H1 (cell line): ENCODE measurements at regions not wholly inside any gene's neighbourhood (a gene's known extent, or its start where the extent isn't known, plus 50 kb on each side); places are given as distances from the start of the nearest gene placed in this dataset.

Experiments
- CTCF ChIA-PET: fragments of 300-600 bp; sonication (Branson Sonifier 250); formaldehyde crosslinking; loops from one replicate; lab custom pipeline; 2021; ENCODE audit not compliant: partially characterized antibody; lab: Charles Lee
- POLR2A ChIA-PET: fragments of 300-600 bp; sonication (Branson Sonifier 250); formaldehyde crosslinking; loops from one replicate; lab custom pipeline; 2021; ENCODE audit warnings: inconsistent platforms; ENCODE audit not compliant: partially characterized antibody; lab: Charles Lee
- DNase-seq, 2 experiments: peaks; one replicate each; pipeline versions ENCODE4 v3.0.0 to v3.0.0-alpha.2; 2010 to 2022; ENCODE audit warnings: low spot score in 2 of 2, low read depth in 1 of 2, mixed read lengths in 1 of 2
- FAIRE-seq: peaks from 2 replicates; lab custom pipeline; 2011; peaks lifted over from hg19 to GRCh38; lab: Jason Lieb, UNC
- H2AFZ ChIP-seq: 2 replicates; pipeline ENCODE4 v1.8.1; 2012; ENCODE audit warnings: low read length, inconsistent platforms
- H2AK5ac ChIP-seq: 2 replicates; pipeline ENCODE4 v1.6.1; 2013; ENCODE audit warnings: low read depth, low read length
- H2BK120ac ChIP-seq: replicated peaks from 2 replicates; pipeline ENCODE3; 2013; ENCODE audit warnings: low read depth, low read length, inconsistent platforms
- H2BK12ac ChIP-seq: 2 replicates; pipeline ENCODE4 v1.6.1; 2013; ENCODE audit warnings: low read depth, low read length
- H2BK15ac ChIP-seq: 2 replicates; pipeline ENCODE4 v1.6.1; 2013; ENCODE audit warnings: low read length
- H2BK20ac ChIP-seq: 2 replicates; pipeline ENCODE4 v1.6.1; 2013; ENCODE audit warnings: low read length
- H2BK5ac ChIP-seq: 2 replicates; pipeline ENCODE4 v1.6.1; 2013; ENCODE audit warnings: low read depth, low read length
- H3K14ac ChIP-seq: 2 replicates; pipeline ENCODE4 v1.6.1; 2013; ENCODE audit warnings: inconsistent platforms; ENCODE audit not compliant: insufficient read length
- H3K18ac ChIP-seq: 2 replicates; pipeline ENCODE4 v1.6.1; 2013; ENCODE audit warnings: low read length; ENCODE audit errors: extremely low read depth
- H3K23ac ChIP-seq: 2 replicates; pipeline ENCODE4 v1.6.1; 2013; ENCODE audit warnings: inconsistent platforms; ENCODE audit not compliant: insufficient read length
- H3K23me2 ChIP-seq: 2 replicates; pipeline ENCODE4 v1.6.1; 2013; ENCODE audit warnings: low read depth, low read length
- H3K27ac ChIP-seq: 2 replicates; pipeline ENCODE4 v1.6.1; 2011; ENCODE audit warnings: low read depth, low read length, inconsistent platforms
- H3K27me3 ChIP-seq, 4 experiments: replicated peaks in 1 of 4; 1 replicate in 1 of 4; 2 replicates in 3 of 4; pipeline versions ENCODE4 v1.6.1 to v1.8.1; 2011 to 2013; ENCODE audit warnings: low read length in 3 of 4, mild to moderate bottlenecking in 3 of 4, inconsistent platforms in 2 of 4, mixed read lengths in 2 of 4, moderate library complexity in 1 of 4; ENCODE audit not compliant: control insufficient read depth in 3 of 4, insufficient read depth in 3 of 4; ENCODE audit errors: extremely low read depth in 1 of 4
- H3K36me3 ChIP-seq, 4 experiments: 2 replicates each; pipeline versions ENCODE4 v1.6.1 to v1.8.1; 2011 to 2013; ENCODE audit warnings: mild to moderate bottlenecking in 4 of 4, low read length in 3 of 4, moderate library complexity in 2 of 4, control low read depth in 1 of 4, inconsistent platforms in 1 of 4; ENCODE audit not compliant: insufficient read depth in 4 of 4, control insufficient read depth in 2 of 4
- H3K4ac ChIP-seq: replicated peaks from 2 replicates; pipeline ENCODE3; 2013; ENCODE audit warnings: low read length, low read depth, mixed read lengths, inconsistent platforms; ENCODE audit not compliant: insufficient read length
- H3K4me1 ChIP-seq, 4 experiments: replicated peaks in 1 of 4; 1 replicate in 1 of 4; 2 replicates in 3 of 4; pipeline versions ENCODE4 v1.6.1 to v1.8.1; 2011 to 2013; ENCODE audit warnings: low read length in 3 of 4, inconsistent platforms in 2 of 4, mixed read lengths in 1 of 4; ENCODE audit not compliant: insufficient read depth in 4 of 4, control insufficient read depth in 3 of 4
- H3K4me2 ChIP-seq, 2 experiments: 2 replicates each; pipeline versions ENCODE4 v1.6.1 to v1.8.1; 2011 to 2013; ENCODE audit warnings: low read depth in 2 of 2, low read length in 2 of 2, control low read depth in 1 of 2, inconsistent platforms in 1 of 2, mild to moderate bottlenecking in 1 of 2; ENCODE audit not compliant: insufficient read depth in 1 of 2
- H3K4me3 ChIP-seq, 4 experiments: fragments of 200-600, 300-600 bp in 1 of 4; sonication (generic), shearing (Covaris generic), sonication (Bioruptor Twin) in 1 of 4; 2 replicates each; pipeline versions ENCODE4 v1.5.1 to v1.8.1; 2011 to 2016; ENCODE audit warnings: low read length in 4 of 4, low read depth in 3 of 4, control low read depth in 2 of 4, inconsistent platforms in 2 of 4, mild to moderate bottlenecking in 2 of 4, mixed read lengths in 1 of 4, moderate library complexity in 1 of 4; ENCODE audit not compliant: insufficient read depth in 2 of 4; ENCODE audit errors: extremely low read depth in 1 of 4
- H3K56ac ChIP-seq: replicated peaks from 2 replicates; pipeline ENCODE3; 2013; ENCODE audit warnings: low read depth, mild to moderate bottlenecking, mixed read lengths, low read length, inconsistent platforms; ENCODE audit not compliant: insufficient read length
- H3K79me1 ChIP-seq: 2 replicates; pipeline ENCODE4 v1.6.1; 2013; ENCODE audit warnings: low read depth, low read length, control low read depth
- H3K79me2 ChIP-seq, 2 experiments: 2 replicates each; pipeline versions ENCODE4 v1.6.1 to v1.8.1; 2012 to 2013; ENCODE audit warnings: low read length in 2 of 2, mild to moderate bottlenecking in 2 of 2, inconsistent platforms in 1 of 2; ENCODE audit not compliant: insufficient read depth in 2 of 2, control insufficient read depth in 1 of 2
- H3K9ac ChIP-seq, 4 experiments: replicated peaks in 1 of 4; 1 replicate in 1 of 4; 2 replicates in 3 of 4; pipeline versions ENCODE4 v1.6.1 to v1.8.1; 2011 to 2013; ENCODE audit warnings: low read depth in 3 of 4, low read length in 3 of 4, control low read depth in 2 of 4, mild to moderate bottlenecking in 2 of 4, moderate library complexity in 2 of 4, inconsistent platforms in 1 of 4; ENCODE audit errors: extremely low read depth in 1 of 4
- H3K9me3 ChIP-seq, 2 experiments: 2 replicates each; pipeline versions ENCODE4 v1.6.1 to v1.8.1; 2012 to 2013; ENCODE audit warnings: mild to moderate bottlenecking in 2 of 2, moderate library complexity in 2 of 2, control low read depth in 1 of 2, inconsistent platforms in 1 of 2, low read depth in 1 of 2, low read length in 1 of 2, mixed read lengths in 1 of 2; ENCODE audit not compliant: insufficient read depth in 2 of 2
- H4K20me1 ChIP-seq, 2 experiments: replicated peaks in 1 of 2; 2 replicates each; pipeline versions ENCODE3 to v1.8.1; 2011 to 2013; ENCODE audit warnings: inconsistent platforms in 2 of 2, low read length in 2 of 2, mild to moderate bottlenecking in 1 of 2; ENCODE audit not compliant: insufficient read depth in 2 of 2, control insufficient read depth in 1 of 2
- H4K5ac ChIP-seq: 2 replicates; pipeline ENCODE4 v1.6.1; 2013; ENCODE audit warnings: low read length, low read depth, mixed read lengths, inconsistent platforms; ENCODE audit not compliant: insufficient read length
- H4K8ac ChIP-seq: 2 replicates; pipeline ENCODE4 v1.8.0; 2013; ENCODE audit warnings: mild to moderate bottlenecking, moderate library complexity, low read length, inconsistent platforms; ENCODE audit not compliant: insufficient read depth; ENCODE audit errors: extremely low read depth
- H4K91ac ChIP-seq: replicated peaks from 2 replicates; pipeline ENCODE3; 2013; ENCODE audit warnings: low read length, mixed read lengths, inconsistent platforms; ENCODE audit not compliant: insufficient read length
- BRCA1 ChIP-seq: IDR thresholded peaks from 2 replicates; pipeline ENCODE4 v1.6.1; 2012; ENCODE audit warnings: low read depth, low read length, improper control_type of control experiment
- CEBPB ChIP-seq: IDR thresholded peaks from 2 replicates; pipeline ENCODE4 v1.6.1; 2012; ENCODE audit warnings: low read depth, low read length
- CHD2 ChIP-seq: IDR thresholded peaks from 2 replicates; pipeline ENCODE4 v1.6.1; 2012; ENCODE audit warnings: low read length, improper control_type of control experiment
- EGR1 ChIP-seq: IDR thresholded peaks from 2 replicates; pipeline ENCODE4 v1.6.1; 2011; ENCODE audit warnings: low read depth, low read length, borderline replicate concordance
- EZH2 ChIP-seq: fragments of 200-600 bp; sonication (generic); IDR thresholded peaks from 2 replicates; pipeline ENCODE4 v1.7.1; 2012; ENCODE audit warnings: low read depth, mild to moderate bottlenecking, moderate library complexity, low read length, inconsistent platforms; ENCODE audit not compliant: severe bottlenecking
- JUN ChIP-seq: IDR thresholded peaks from 2 replicates; pipeline ENCODE4 v1.6.1; 2011; ENCODE audit warnings: low read depth, mild to moderate bottlenecking, improper control_type of control experiment, low read length
- PHF8 ChIP-seq: fragments of 200-600 bp; sonication (generic); conservative IDR thresholded peaks from 2 replicates; pipeline ENCODE4 v1.7.1; 2012; ENCODE audit warnings: low read depth, mild to moderate bottlenecking, inconsistent platforms, low read length, moderate library complexity
- RBBP5 ChIP-seq: IDR thresholded peaks from 2 replicates; pipeline ENCODE4 v1.7.1; 2012; ENCODE audit warnings: low read depth, mild to moderate bottlenecking, inconsistent platforms, low read length, moderate library complexity, borderline replicate concordance
- RXRA ChIP-seq: IDR thresholded peaks from 2 replicates; pipeline ENCODE4 v1.6.1; 2011; ENCODE audit warnings: low read depth, mild to moderate bottlenecking, low read length, moderate library complexity; ENCODE audit not compliant: insufficient read depth
- SAP30 ChIP-seq: fragments of 300-600 bp; sonication (generic); IDR thresholded peaks from 2 replicates; pipeline ENCODE4 v1.7.1; 2012; ENCODE audit warnings: low read length, moderate library complexity, mild to moderate bottlenecking, inconsistent platforms; ENCODE audit not compliant: insufficient read depth, insufficient replicate concordance
- SIRT6 ChIP-seq: IDR thresholded peaks from one replicate; pipeline ENCODE4 v1.7.1; 2012; ENCODE audit warnings: low read length, inconsistent platforms
- SP1 ChIP-seq: IDR thresholded peaks from 2 replicates; pipeline ENCODE4 v1.6.1; 2011; ENCODE audit warnings: low read depth, low read length
- SP4 ChIP-seq: IDR thresholded peaks from 2 replicates; pipeline ENCODE4 v1.6.1; 2012; ENCODE audit warnings: low read length, inconsistent platforms
- SRF ChIP-seq: IDR thresholded peaks from 2 replicates; pipeline ENCODE4 v1.6.1; 2011; ENCODE audit warnings: mild to moderate bottlenecking, low read depth, low read length, moderate library complexity
- TAF1 ChIP-seq: IDR thresholded peaks from 2 replicates; pipeline ENCODE4 v1.6.1; 2011; ENCODE audit warnings: mild to moderate bottlenecking, low read depth, low read length
- TAF7 ChIP-seq: optimal IDR thresholded peaks from 2 replicates; pipeline ENCODE3; 2011; ENCODE audit warnings: low read depth, mild to moderate bottlenecking, inconsistent platforms, low read length, moderate library complexity, borderline replicate concordance
- WGBS, 2 experiments: shearing (Covaris generic) in 1 of 2; methylation state at CpG; one replicate each; pipeline versions ENCODE4 v1.1.6 to v1.1.7; 2013 to 2015; ENCODE audit warnings: low lambda C conversion rate in 2 of 2, mixed read lengths in 2 of 2, inconsistent platforms in 1 of 2, low coverage in 1 of 2, missing lambda C conversion rate in 1 of 2; ENCODE audit not compliant: insufficient replicate concordance in 2 of 2, insufficient coverage in 1 of 2, insufficient read length in 1 of 2; ENCODE audit errors: extremely low coverage in 1 of 2, missing lambda C conversion rate in 1 of 2; 5-methylcytosine and 5-hydroxymethylcytosine counted together

GRCh38 chr10:131493432-131493831, 181.9 kb upstream of the TCERG1L start:
- Histone ChIP-seq H3K27ac (no peak overlapping the region), H3K36me3 (no peaks in the 10 kb centered on the region), H2BK5ac (no peak overlapping the region), H4K91ac (no peak overlapping the region), H3K18ac (no peak overlapping the region), H2BK12ac (no peak overlapping the region), H3K23me2 (0 out of 2 replicates have a peak, but pooled peaks cover 2% of the 10 kb centered on the region), H3K9me3 (no peaks in the 10 kb centered on the region), H2BK20ac (no peak overlapping the region), H2AFZ (no peak overlapping the region), H3K4me1 (no peaks in the 10 kb centered on the region), H3K79me1 (no peaks in the 10 kb centered on the region), H3K4me3 (no peak overlapping the region), H3K56ac (no peak overlapping the region), H3K4ac (no peak overlapping the region), H3K23ac (no peak overlapping the region), H3K9ac (no peak overlapping the region), H4K20me1 (no peaks in the 10 kb centered on the region), H4K8ac (no peak overlapping the region), H3K79me2 (no peaks in the 10 kb centered on the region), H3K4me2 (no peak overlapping the region), H2AK5ac (no peak overlapping the region), H3K14ac (no peak overlapping the region), H2BK120ac (no peak overlapping the region), H4K5ac (no peak overlapping the region), H3K27me3 (no peaks in the 10 kb centered on the region), H2BK15ac (no peak overlapping the region)
- CTCF ChIA-PET = interaction anchor here (0.5 to 1.6 kb wide), 4 partner anchors 40 to 1460 kb away, joined by 3 to 7 read pairs (median 4); no protein-coding TSS in a partner anchor
- POLR2A ChIA-PET = no interaction called here
- no peak for TF ChIP-seq BRCA1
- TF ChIP-seq SP4 = no peak
- no peak for TF ChIP-seq CEBPB
- TF ChIP-seq TAF1 = no peak
- no peak for TF ChIP-seq SRF
- TF ChIP-seq PHF8 = no peak
- no peak for TF ChIP-seq RXRA
- TF ChIP-seq EZH2 = no peak
- no peak for TF ChIP-seq CHD2
- TF ChIP-seq RBBP5 = no peak
- no peak for TF ChIP-seq SIRT6
- TF ChIP-seq EGR1 = no peak
- TF ChIP-seq TAF7 = no peak
- no peak for TF ChIP-seq JUN
- no peak for TF ChIP-seq SAP30
- no peak for TF ChIP-seq SP1
- 94% methylated on average over 4 of the region's 4 CpGs; no CpG with 5 or more reads in 1 of the 2 experiments for WGBS, 2 experiments
- no peak for DNase-seq
- no peak for FAIRE-seq
